K562 (cell line): ENCODE measurements at regions not wholly inside any gene's neighbourhood (a gene's known extent, or its start where the extent isn't known, plus 50 kb on each side); places are given as distances from the start of the nearest gene placed in this dataset.

Experiments used
- ATAC-seq: fragments of 200-7000 bp; cut with Tn5 transposase; 3 replicates; pipeline ENCODE4 v1.9.1; 2020; ENCODE audit warnings: moderate library complexity
- BruUV-seq: library from RNA; stranded (reverse); fragments of 400-500 nt; replicated peaks from 2 replicates; lab custom pipeline; 2021; lab: Mats Ljungman, UMichigan
- CTCF ChIA-PET: fragments of 300-600 bp; formaldehyde crosslinking; extraction: SDS; loops from one replicate; lab custom pipeline; 2021; ENCODE audit warnings: low intra/inter-chr PET ratio; lab: Yijun Ruan, JAX
- POLR2A ChIA-PET: fragments of 300-600, 350-650 bp; sonication (Branson Sonifier 250); formaldehyde crosslinking; extraction: SDS; loops from one replicate; lab custom pipeline; 2021; ENCODE audit warnings: antibody characterized with exemption, inconsistent platforms; lab: Yijun Ruan, JAX
- DNase-seq, 4 experiments: peaks; one replicate each; pipeline versions ENCODE4 v3.0.0 to v3.0.0-alpha.2; 2011 to 2018; ENCODE audit warnings: low spot score in 3 of 4, mixed read lengths in 3 of 4; ENCODE audit errors: extremely low read depth in 1 of 4
- FAIRE-seq: peaks from 2 replicates; lab custom pipeline; 2011; peaks lifted over from hg19 to GRCh38; lab: Jason Lieb, UNC
- H2AFZ ChIP-seq: 2 replicates; pipeline ENCODE4 v1.6.0; 2011; ENCODE audit warnings: low read depth, low read length, control low read depth, inconsistent platforms
- H3K27ac ChIP-seq: fragments of 200-600 bp; 3 replicates; pipeline ENCODE4 v1.8.0; 2011; ENCODE audit warnings: low read depth, mild to moderate bottlenecking, control low read depth, inconsistent platforms, low read length, moderate library complexity, mixed read lengths; ENCODE audit errors: extremely low read depth
- H3K27me3 ChIP-seq, 2 experiments: fragments of 300-600 bp in 1 of 2; 2 replicates in 1 of 2; 3 replicates in 1 of 2; pipeline versions ENCODE4 v1.6.0 to v1.8.0; 2011; ENCODE audit warnings: inconsistent platforms in 2 of 2, low read length in 2 of 2, mild to moderate bottlenecking in 1 of 2, mixed read lengths in 1 of 2, moderate library complexity in 1 of 2; ENCODE audit not compliant: control insufficient read depth in 2 of 2, insufficient read depth in 2 of 2
- H3K36me3 ChIP-seq: fragments of 300-600 bp; 3 replicates; pipeline ENCODE4 v1.8.0; 2011; ENCODE audit warnings: mild to moderate bottlenecking, low read length, inconsistent platforms; ENCODE audit not compliant: control insufficient read depth, insufficient read depth
- H3K4me1 ChIP-seq, 2 experiments: fragments of 200-600 bp in 1 of 2; replicated peaks in 1 of 2; 2 replicates in 1 of 2; 3 replicates in 1 of 2; pipeline versions ENCODE4 v1.5.1 to v1.8.0; 2011; ENCODE audit warnings: inconsistent platforms in 2 of 2, low read length in 2 of 2, mild to moderate bottlenecking in 1 of 2, mixed read lengths in 1 of 2, moderate library complexity in 1 of 2; ENCODE audit not compliant: control insufficient read depth in 2 of 2, insufficient read depth in 2 of 2
- H3K4me2 ChIP-seq: 2 replicates; pipeline ENCODE4 v1.6.1; 2011; ENCODE audit warnings: low read length, control low read depth, inconsistent platforms, mixed read lengths; ENCODE audit not compliant: insufficient read depth
- H3K4me3 ChIP-seq: fragments of 200-600 bp; sonication (generic), shearing (Covaris generic); 2 replicates; pipeline ENCODE4 v1.5.1; 2016; ENCODE audit warnings: control low read depth, inconsistent platforms
- H3K79me2 ChIP-seq: fragments of 200-600 bp; 3 replicates; pipeline ENCODE4 v1.8.0; 2011; ENCODE audit warnings: low read length, inconsistent platforms; ENCODE audit not compliant: control insufficient read depth, insufficient read depth
- H3K9ac ChIP-seq, 2 experiments: 2 replicates each; pipeline versions ENCODE4 v1.6.0 to v1.6.1; 2011; ENCODE audit warnings: low read depth in 2 of 2, low read length in 2 of 2, control low read depth in 1 of 2, inconsistent platforms in 1 of 2, mild to moderate bottlenecking in 1 of 2, mixed read lengths in 1 of 2; ENCODE audit not compliant: insufficient read depth in 1 of 2
- H3K9me1 ChIP-seq: one replicate; pipeline ENCODE4 v1.6.0; 2011; ENCODE audit warnings: inconsistent platforms, mild to moderate bottlenecking, low read length, moderate library complexity; ENCODE audit not compliant: control insufficient read depth, insufficient read depth
- H3K9me3 ChIP-seq: replicated peaks from 2 replicates; pipeline ENCODE4 v1.5.1; 2011; ENCODE audit warnings: low read depth, low read length, inconsistent platforms; ENCODE audit not compliant: control insufficient read depth, insufficient read depth
- H4K20me1 ChIP-seq: replicated peaks from 2 replicates; pipeline ENCODE4 v1.6.1; 2011; ENCODE audit warnings: low read length, inconsistent platforms, mixed read lengths; ENCODE audit not compliant: control insufficient read depth, insufficient read depth
- ARHGAP35 ChIP-seq: fragments of 450-650 bp; IDR thresholded peaks from 2 replicates; pipeline ENCODE4 v1.6.1; 2018; ENCODE audit not compliant: partially characterized antibody
- ATF1 ChIP-seq, 2 experiments: fragments of 450-650 bp in 1 of 2; IDR thresholded peaks; 2 replicates each; pipeline ENCODE4 v1.6.1; 2016; ENCODE audit warnings: missing compliant biosample characterization in 1 of 2, missing genetic modification characterization in 1 of 2
- CREB5 ChIP-seq: fragments of 250-450 bp; sonication (Bioruptor Pico); IDR thresholded peaks from 2 replicates; pipeline ENCODE4 v1.5.0; 2020; ENCODE audit warnings: mild to moderate bottlenecking
- CREBBP ChIP-seq: IDR thresholded peaks from one replicate; pipeline ENCODE4 v1.6.1; 2012; ENCODE audit warnings: low read depth, mild to moderate bottlenecking, control low read depth, inconsistent platforms, low read length
- CREM ChIP-seq: IDR thresholded peaks from 2 replicates; pipeline ENCODE4 v1.6.1; 2014; ENCODE audit warnings: antibody characterized with exemption, low read depth
- E2F3 ChIP-seq: fragments of 250-450 bp; sonication (Bioruptor Pico); IDR thresholded peaks from 2 replicates; pipeline ENCODE4 v1.4.0; 2020; ENCODE audit warnings: mild to moderate bottlenecking
- GATA2 ChIP-seq: sonication (generic); formaldehyde crosslinking; IDR thresholded peaks from 2 replicates; pipeline ENCODE4 v1.4.0; 2020; ENCODE audit warnings: mild to moderate bottlenecking, missing genetic modification reagents
- PHB ChIP-seq: fragments of 250-450 bp; sonication (Bioruptor Pico); IDR thresholded peaks from 2 replicates; pipeline ENCODE4 v1.5.0; 2021
- PPARD ChIP-seq: fragments of 250-450 bp; sonication (Bioruptor Pico); IDR thresholded peaks from 2 replicates; pipeline ENCODE4 v1.8.0; 2022; ENCODE audit warnings: inconsistent platforms, mild to moderate bottlenecking, moderate library complexity
- PTTG1 ChIP-seq: fragments of 450-650 bp; IDR thresholded peaks from 2 replicates; pipeline ENCODE4 v1.6.1; 2016; ENCODE audit warnings: low read depth, mild to moderate bottlenecking, missing genetic modification characterization, missing compliant biosample characterization
- RBM17 ChIP-seq: fragments of 200-400 bp; formaldehyde crosslinking; IDR thresholded peaks from 2 replicates; pipeline ENCODE4 v1.6.1; 2017; ENCODE audit warnings: low read depth, mild to moderate bottlenecking, low read length, borderline replicate concordance
- SP1 ChIP-seq: sonication (generic); formaldehyde crosslinking; IDR thresholded peaks from 2 replicates; pipeline ENCODE4 v1.8.1; 2022; ENCODE audit warnings: mild to moderate bottlenecking, missing genetic modification reagents
- ZC3H4 ChIP-seq: sonication (generic); formaldehyde crosslinking; IDR thresholded peaks from 2 replicates; pipeline ENCODE4 v1.9.0; 2021; ENCODE audit warnings: missing genetic modification reagents, borderline replicate concordance
- ZNF717 ChIP-seq: fragments of 250-450 bp; sonication (Bioruptor Pico); IDR thresholded peaks from 2 replicates; pipeline ENCODE4 v1.5.0; 2021
- WGBS: fragments of 100-300 bp; shearing (Covaris generic); methylation state at CpG from one replicate; pipeline ENCODE4 v1.1.6; 2016; ENCODE audit warnings: low coverage, mixed read lengths; ENCODE audit not compliant: insufficient coverage; ENCODE audit errors: missing lambda C conversion rate; 5-methylcytosine and 5-hydroxymethylcytosine counted together
- in situ Hi-C: fragments of 300-500 bp; cut with MboI; formaldehyde crosslinking; loops from 4 replicates; pipeline ENCODE4 v1.15.0; 2018; ENCODE audit warnings: inconsistent platforms, mixed read lengths
- intact Hi-C: fragments of 100-400 bp; cut with micrococcal nuclease; formaldehyde crosslinking; loops from 2 replicates; pipeline ENCODE4 v1.14.2; 2022
- TF ChIP-seq, protein P1 (sequence below): fragments of 450-650 bp; formaldehyde crosslinking; IDR thresholded peaks from 2 replicates; pipeline ENCODE4 v1.4.0; 2020; ENCODE audit warnings: mild to moderate bottlenecking, moderate library complexity
- TF ChIP-seq, protein P2 (sequence below), 2 experiments: fragments of 450-650 bp in 1 of 2; sonication (generic) in 1 of 2; formaldehyde crosslinking; conservative IDR thresholded peaks; 2 replicates each; pipeline versions ENCODE4 v1.4.0 to v1.8.1; 2020 to 2022; ENCODE audit warnings: mild to moderate bottlenecking in 1 of 2, missing genetic modification reagents in 1 of 2

- Histone ChIP-seq H3K27ac (no peak overlapping the region), H3K9me3 (no peaks in the 10 kb centered on the region), H3K4me2 (no peak overlapping the region), H3K9me1 (no peaks in the 10 kb centered on the region)
- TF ChIP-seq ZNF717 (CRISPR knock-in tag) (no peak), ATF1 (CRISPR knock-in tag; IDR thresholded peaks at IDR 0.05) (no peak), ATF1 (tag; IDR thresholded peaks at IDR 0.05) (no peak), PHB (CRISPR knock-in tag) (no peak)
- TF ChIP-seq, all 486 proteins: peak for 0
- ChIA-PET POLR2A (no interaction called here), CTCF (no interaction called here)
- no peak for DNase-seq
- BruUV-seq = no TSS peak
- no peak for ATAC-seq
- Histone ChIP-seq H4K20me1 (no peaks in the 10 kb centered on the region), H3K36me3 (no peaks in the 10 kb centered on the region), H2AFZ (no peak overlapping the region), H3K4me3 (no peak overlapping the region), H3K4me1 (no peaks in the 10 kb centered on the region), H3K27me3 (no peaks in the 10 kb centered on the region), H3K9ac (no peak overlapping the region), H3K79me2 (no peaks in the 10 kb centered on the region)
- intact Hi-C loops (no loop called here), in situ Hi-C loops (no loop called here)
- no peak for FAIRE-seq
- 0% methylated on average over 2 of the region's 2 CpGs for WGBS
These were observed 275.0 kb downstream of the NFKBIZ start for GRCh38 chr3:102124282-102124681.

DNA sequence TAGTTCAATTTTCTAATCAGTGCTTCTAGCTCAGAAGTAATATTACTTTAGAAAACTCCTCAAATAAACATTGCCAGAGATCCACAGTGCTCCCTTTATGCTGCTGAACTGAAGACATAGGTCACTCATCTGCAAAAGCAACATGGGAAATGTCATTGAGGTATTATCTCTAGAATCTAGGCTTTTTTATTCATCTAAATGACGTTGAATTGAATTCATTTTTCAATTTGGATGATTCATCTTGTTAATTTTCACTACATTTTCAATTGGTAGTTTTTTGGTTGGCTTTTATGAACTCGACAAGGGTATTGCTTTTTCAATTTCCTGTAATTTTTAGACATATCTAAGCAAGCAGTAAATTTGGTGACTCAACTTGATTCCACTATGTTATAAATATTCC, 275.4 kb downstream of the NFKBIZ start:
- no peak for ATAC-seq
- H3K79me2 ChIP-seq = no peaks in the 10 kb centered on the region
- H3K4me3 ChIP-seq = no peak overlapping the region
- no peak overlapping the region for H3K27ac ChIP-seq
- POLR2A ChIA-PET = no interaction called here
- no peak for DNase-seq
- no peaks in the 10 kb centered on the region for H3K27me3 ChIP-seq
- H3K36me3 ChIP-seq = no peaks in the 10 kb centered on the region
- no peak for TF ChIP-seq PTTG1
- no peak for TF ChIP-seq SP1 (CRISPR knock-in tag)
- no peak for TF ChIP-seq CREBBP
- TF ChIP-seq ZC3H4 = no peak
- TF ChIP-seq PPARD (CRISPR knock-in tag) = no peak
- no peak for TF ChIP-seq ARHGAP35
- no peak for TF ChIP-seq E2F3 (CRISPR knock-in tag)
- TF ChIP-seq, protein P1, sequence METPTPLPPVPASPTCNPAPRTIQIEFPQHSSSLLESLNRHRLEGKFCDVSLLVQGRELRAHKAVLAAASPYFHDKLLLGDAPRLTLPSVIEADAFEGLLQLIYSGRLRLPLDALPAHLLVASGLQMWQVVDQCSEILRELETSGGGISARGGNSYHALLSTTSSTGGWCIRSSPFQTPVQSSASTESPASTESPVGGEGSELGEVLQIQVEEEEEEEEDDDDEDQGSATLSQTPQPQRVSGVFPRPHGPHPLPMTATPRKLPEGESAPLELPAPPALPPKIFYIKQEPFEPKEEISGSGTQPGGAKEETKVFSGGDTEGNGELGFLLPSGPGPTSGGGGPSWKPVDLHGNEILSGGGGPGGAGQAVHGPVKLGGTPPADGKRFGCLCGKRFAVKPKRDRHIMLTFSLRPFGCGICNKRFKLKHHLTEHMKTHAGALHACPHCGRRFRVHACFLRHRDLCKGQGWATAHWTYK (CRISPR knock-in tag) = no peak
- no peak for TF ChIP-seq RBM17
- no peak for TF ChIP-seq CREM
- no peak for TF ChIP-seq CREB5
- TF ChIP-seq GATA2 (CRISPR knock-in tag) = no peak
- TF ChIP-seq, protein P2, sequence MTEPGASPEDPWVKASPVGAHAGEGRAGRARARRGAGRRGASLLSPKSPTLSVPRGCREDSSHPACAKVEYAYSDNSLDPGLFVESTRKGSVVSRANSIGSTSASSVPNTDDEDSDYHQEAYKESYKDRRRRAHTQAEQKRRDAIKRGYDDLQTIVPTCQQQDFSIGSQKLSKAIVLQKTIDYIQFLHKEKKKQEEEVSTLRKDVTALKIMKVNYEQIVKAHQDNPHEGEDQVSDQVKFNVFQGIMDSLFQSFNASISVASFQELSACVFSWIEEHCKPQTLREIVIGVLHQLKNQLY (CRISPR knock-in tag; conservative IDR thresholded peaks at IDR 0.05) = no peak
- H3K9me1 ChIP-seq = no peaks in the 10 kb centered on the region
- no peak overlapping the region for H3K4me2 ChIP-seq
- no peak for FAIRE-seq
- intact Hi-C loops = no loop called here
- H3K9me3 ChIP-seq = no peaks in the 10 kb centered on the region
- no peak overlapping the region for H3K9ac ChIP-seq
- CTCF ChIA-PET = no interaction called here
- no peaks in the 10 kb centered on the region for H3K4me1 ChIP-seq
- no TSS peak for BruUV-seq
- 0% methylated on average over 2 of the region's 2 CpGs for WGBS
- no peaks in the 10 kb centered on the region for H4K20me1 ChIP-seq
- no peak overlapping the region for H2AFZ ChIP-seq
- in situ Hi-C loops = no loop called here
